Caki2 (cell line): ENCODE measurements at regions not wholly inside any gene's neighbourhood (a gene's known extent, or its start where the extent isn't known, plus 50 kb on each side); places are given as distances from the start of the nearest gene placed in this dataset.
A peak's percentile ranks its signal among the peaks of the same experiment; 100 is the strongest.

Experiments
- DNase-seq: peaks from one replicate; pipeline ENCODE4 v3.0.0-alpha.2; 2015; ENCODE audit warnings: low read depth
- in situ Hi-C: cut with HindIII; loops from 2 replicates; pipeline ENCODE4 v1.10.0; 2016; ENCODE audit warnings: low sequenced_read_pairs, low pct_unique_long_range_greater_than_20kb, mixed read lengths

DNA sequence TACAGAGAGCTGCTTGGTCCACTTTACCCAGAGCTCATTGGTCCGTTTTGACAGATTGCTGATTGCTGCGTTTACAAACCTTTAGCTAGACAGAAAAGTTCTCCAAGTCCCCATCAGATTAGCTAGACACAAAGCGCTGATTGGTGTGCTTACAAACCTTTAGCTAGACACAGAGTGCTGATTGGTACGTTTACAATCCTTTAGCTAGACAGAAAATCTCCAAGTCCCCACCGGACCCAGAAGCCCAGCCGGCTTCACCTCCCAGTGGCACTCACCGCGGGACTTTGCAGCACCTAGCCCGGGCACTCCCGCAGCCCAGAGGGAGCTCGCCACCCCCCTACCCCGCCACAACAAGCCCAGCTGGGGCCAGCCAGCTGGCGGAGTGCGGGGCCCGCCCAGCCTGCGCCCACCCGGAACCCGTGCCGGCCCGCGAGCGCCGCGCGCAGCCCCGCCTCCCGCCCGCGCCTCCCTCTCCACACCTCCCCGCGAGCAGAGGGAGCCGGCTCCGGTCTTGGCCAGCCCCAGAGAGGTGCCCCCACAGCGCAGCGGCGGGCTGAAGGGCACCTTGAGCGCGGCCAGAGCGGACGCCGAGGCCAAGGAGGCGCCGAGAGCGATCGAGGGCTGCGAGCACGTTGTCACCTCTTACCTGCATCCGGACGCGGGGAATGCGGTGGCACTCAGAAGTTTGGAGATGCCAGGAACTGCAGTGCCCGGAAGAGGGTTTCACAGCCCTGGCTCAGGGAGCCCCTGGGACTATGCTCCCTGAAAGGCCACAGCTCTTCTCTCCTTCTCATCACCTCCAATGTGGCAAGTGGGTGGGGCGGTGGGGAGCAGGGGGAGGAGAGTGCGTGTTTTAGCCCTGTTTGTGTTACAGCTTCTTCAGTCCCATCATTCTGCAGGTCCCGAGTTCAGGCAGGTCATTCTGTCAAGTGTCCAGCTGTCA lies 1504.5 kb downstream of the CDH11 start:
- in situ Hi-C loops: no loop called here
- DNase-seq: peak; percentile 75

DNA sequence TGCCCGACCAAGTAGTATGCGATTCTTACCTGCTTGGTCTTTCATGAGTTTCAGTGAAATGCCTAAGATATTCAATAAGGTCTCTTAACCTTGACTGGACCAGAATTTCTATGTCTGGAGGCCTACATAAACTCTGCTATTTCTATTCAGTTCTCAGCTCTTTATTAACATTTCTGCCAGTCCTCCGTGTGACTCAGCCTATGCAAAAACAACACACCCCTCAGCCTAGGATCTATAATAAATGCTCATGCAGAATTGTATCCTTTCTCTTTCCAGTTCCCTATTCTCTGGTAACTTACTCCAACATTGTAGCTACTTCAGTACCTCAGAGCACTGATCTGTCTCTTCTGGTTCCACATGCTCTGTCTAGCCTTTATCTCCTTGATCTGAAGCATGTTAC lies 1507.4 kb downstream of the CDH11 start:
- in situ Hi-C loops: no loop called here
- DNase-seq: peak; percentile 48

DNA sequence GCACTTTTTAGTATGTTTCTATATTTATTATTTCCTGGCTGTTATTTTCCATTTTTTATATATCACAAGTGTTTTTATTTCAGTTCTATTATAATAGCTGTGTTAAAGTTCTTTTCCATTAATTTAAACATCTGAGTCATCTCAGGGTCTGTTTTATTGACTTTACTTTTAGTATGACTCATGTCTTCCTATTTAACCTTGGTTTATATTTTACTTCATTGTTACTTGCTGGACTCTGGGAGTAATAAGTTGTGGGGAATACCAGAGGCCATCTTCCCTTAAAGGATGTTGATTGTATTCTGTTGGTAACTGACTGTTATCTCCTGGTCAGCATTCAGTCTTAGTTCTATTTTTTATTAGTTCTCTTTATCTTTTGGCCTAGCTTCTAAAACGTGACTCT lies 1508.2 kb downstream of the CDH11 start:
- DNase-seq: peak; percentile 85

GRCh38 chr16:63612462-63613227 lies 1509.2 kb downstream of the CDH11 start:
- in situ Hi-C loops: no loop called here

More for the DNA sequence above, 1508.2 kb downstream of the CDH11 start:
- in situ Hi-C loops: no loop called here

GRCh38 chr16:63606778-63607177 lies 1515.1 kb downstream of the CDH11 start:
- in situ Hi-C loops: no loop called here
- no peak for DNase-seq

More at GRCh38 chr16:63612462-63613227, 1509.2 kb downstream of the CDH11 start:
- peak; percentile 11 for DNase-seq

DNA sequence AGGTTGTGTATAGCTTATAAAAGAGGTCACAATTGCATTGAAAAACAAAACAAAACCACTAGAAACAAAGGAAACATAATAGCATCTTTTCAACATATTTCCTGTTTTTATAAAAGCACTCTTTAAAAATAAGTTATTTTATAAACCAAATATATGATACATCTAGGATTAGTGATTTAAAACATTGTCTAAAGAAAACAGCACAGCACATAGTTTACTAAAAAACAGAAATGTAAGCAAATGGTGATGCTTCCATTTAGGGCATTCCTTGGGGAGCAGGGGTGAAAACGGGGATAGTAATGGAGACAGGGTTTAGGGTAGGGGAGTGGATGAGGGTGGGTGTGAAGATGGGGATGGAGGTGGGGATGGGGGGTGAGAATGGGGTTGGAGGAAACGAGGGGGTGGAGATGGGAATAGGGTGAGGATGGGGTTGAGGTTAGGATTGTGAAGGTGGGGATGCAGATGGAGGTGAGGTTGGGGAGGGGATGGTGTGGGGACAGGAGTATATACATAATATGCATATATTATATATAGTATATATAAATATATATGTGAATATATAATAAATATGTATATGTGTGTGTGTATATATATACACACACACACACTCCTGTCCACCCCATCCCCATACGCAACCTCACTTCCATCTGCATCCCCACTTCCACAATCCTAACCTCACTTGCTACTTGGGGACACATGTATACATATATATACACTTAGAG lies 1519.5 kb downstream of the CDH11 start:
- DNase-seq: no peak
- in situ Hi-C loops: no loop called here

DNA sequence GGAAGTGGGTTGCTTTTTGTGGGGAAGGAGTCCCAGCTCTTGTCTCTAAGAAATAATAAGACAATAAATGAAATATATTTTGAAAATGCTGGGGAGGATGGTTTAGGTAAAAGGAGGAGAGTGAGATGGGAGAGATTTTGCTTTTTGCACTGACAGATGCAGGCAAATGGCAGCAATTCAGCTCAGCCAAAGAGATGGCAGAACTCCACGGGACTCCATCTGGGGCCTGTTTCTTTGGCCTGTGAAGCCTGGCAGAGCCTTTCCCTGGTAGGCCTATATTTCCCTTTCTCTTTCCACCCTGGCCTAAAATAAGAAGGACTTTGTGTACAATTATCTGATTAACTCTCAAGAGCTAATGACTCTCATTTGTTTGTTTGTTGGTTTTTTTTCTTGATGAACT lies 1525.1 kb downstream of the CDH11 start:
- in situ Hi-C loops: no loop called here
- DNase-seq: no peak

GRCh38 chr16:63592852-63593251 lies 1529.0 kb downstream of the CDH11 start:
- no peak for DNase-seq
- in situ Hi-C loops: no loop called here

DNA sequence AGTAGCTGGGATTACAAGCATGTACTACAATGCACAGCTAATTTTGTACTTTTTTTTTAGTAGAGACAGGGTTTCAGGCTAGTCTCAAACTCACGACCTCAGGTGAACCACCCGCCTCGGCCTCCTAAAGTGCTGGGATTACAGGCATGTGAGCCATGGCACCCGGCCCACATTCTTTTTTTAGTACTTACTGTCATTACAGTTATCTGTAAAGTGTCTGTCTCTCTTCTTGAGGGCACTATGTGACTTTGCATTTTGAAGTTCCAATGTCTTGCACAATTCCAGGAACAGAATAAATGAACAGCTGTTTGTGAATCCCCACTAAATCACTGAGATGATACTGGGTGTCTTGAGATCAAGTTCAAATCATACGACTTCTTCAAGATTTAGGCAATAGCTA lies 1540.3 kb downstream of the CDH11 start:
- in situ Hi-C loops: no loop called here

DNA sequence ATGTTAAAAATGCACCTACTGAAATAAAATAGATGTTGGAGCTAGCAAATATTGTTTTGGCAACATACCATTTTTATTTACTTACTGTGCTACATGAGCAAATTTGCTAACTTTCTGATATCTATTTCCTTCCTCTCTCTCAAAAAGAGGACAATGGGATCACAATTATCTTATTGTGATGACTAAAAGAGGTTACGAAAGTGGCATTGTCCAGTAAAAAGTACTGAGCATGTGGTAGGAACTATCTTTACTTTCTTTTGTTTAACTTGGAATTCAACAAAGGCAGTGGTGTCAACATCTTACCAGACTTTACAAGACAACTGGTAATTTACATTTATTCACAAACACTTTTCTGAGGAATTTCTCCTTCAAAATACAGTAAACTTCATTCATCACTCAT lies 1542.6 kb upstream of the CDH8 start:
- DNase-seq: no peak
- in situ Hi-C loops: no loop called here

More for the DNA sequence above, 1540.3 kb downstream of the CDH11 start:
- no peak for DNase-seq

- DNase-seq: no peak
Measured at GRCh38 chr16:63577891-63578290, 1541.7 kb upstream of the CDH8 start.

GRCh38 chr16:63575041-63575440 lies 1538.8 kb upstream of the CDH8 start:
- DNase-seq: no peak
- in situ Hi-C loops: no loop called here

More at GRCh38 chr16:63577891-63578290, 1541.7 kb upstream of the CDH8 start:
- in situ Hi-C loops: no loop called here

- in situ Hi-C loops: no loop called here
Measured at GRCh38 chr16:63568164-63568563, 1531.9 kb upstream of the CDH8 start.

DNA sequence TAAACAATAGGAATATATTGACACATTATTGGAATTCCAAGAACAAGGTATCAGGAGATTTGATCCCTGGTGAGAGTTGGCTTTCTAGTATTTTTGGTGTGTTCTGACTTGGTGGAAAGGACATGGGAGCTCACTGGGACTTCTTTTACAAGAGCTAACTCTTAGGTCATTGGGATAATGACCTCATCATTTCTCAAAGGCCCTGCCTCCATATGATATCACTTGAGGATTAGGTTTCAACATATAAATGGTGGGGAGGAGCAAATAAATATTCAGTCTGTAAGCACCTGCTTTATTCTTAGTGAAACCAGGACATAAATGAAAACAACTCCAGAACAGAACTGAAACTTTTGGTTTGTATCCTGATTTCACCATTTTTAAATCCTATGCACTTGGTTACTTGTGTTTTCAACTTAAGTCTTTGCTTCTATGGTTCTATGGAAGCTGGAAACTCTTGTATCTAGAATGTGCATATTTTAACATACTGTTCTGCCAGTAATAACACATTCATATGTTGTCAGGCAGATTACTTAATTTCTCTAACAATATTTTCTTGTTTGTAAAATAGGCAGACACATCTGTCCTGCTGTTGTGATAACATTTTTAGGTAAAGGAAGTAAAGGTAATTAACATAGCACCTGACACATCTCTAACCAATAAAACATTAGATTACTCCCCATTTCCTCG lies 1527.7 kb upstream of the CDH8 start:
- in situ Hi-C loops: no loop called here
- DNase-seq: no peak

More at GRCh38 chr16:63568164-63568563, 1531.9 kb upstream of the CDH8 start:
- no peak for DNase-seq

- in situ Hi-C loops: no loop called here
- no peak for DNase-seq
Measured at GRCh38 chr16:63553980-63554379, 1517.7 kb upstream of the CDH8 start.

- no peak for DNase-seq
- in situ Hi-C loops: no loop called here
Measured at GRCh38 chr16:63539276-63539675, 1503.0 kb upstream of the CDH8 start.

DNA sequence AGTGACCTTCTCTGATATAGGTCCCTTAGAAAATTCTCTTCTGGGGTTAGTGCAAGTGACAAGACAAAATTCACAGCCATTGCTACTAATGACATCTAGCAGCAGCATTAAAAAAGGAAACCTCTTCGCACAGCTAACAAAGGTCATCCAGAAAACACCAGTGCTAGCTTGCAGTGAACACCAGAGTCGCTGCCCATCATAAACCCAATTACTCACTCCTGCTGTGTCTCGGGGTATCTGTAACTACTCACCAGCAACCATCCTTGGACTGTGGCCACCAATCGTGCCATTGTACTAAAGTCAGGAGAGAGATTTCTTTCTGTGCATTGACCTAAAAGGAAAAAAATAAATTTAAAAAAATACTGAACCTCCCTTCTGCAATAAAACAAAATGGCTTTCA lies 1494.7 kb upstream of the CDH8 start:
- in situ Hi-C loops: no loop called here
- no peak for DNase-seq

DNA sequence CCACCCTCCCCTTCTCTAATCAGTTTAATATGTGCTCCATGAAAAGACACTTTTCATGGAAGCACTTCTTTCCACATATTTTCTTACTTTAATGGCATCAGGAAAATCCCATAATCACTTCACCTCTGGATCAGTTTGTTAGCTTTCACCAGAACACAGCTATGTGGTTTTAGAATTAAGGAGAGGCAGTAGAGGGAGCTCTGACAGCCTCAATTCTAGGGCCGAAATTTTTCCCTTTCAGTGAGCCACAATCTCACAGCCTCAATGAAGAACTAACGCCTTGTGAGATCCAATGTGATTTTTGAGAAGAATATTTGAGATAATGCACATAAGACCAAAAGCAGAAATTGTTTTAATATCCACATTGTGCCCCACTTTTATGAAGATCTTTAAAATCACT lies 1494.0 kb upstream of the CDH8 start:
- DNase-seq: no peak
- in situ Hi-C loops: no loop called here
